WTC11 (cell line): ENCODE measurements at regions not wholly inside any gene's neighbourhood (a gene's known extent, or its start where the extent isn't known, plus 50 kb on each side); places are given as distances from the start of the nearest gene placed in this dataset.

Experiments
- ATAC-seq: fragments of 200-7000 bp; cut with Tn5 transposase; 2 replicates; pipeline ENCODE4 v1.10.0; 2021; ENCODE audit warnings: mild to moderate bottlenecking, moderate library complexity
- CTCF ChIA-PET: fragments of 300-600 bp; sonication (Branson Sonifier 250); formaldehyde crosslinking; loops from one replicate; lab custom pipeline; 2021; ENCODE audit warnings: antibody characterized with exemption; lab: Charles Lee
- POLR2A ChIA-PET: fragments of 350-600 bp; sonication (Branson Sonifier 250); formaldehyde crosslinking; loops from one replicate; lab custom pipeline; 2021; ENCODE audit warnings: antibody characterized with exemption; lab: Charles Lee
- DNase-seq: peaks from one replicate; pipeline ENCODE4 v3.0.0; 2021; ENCODE audit warnings: low spot score
- H3K27ac Mint-ChIP-seq: 2 replicates; pipeline ENCODE4 v1.8.0; 2021; ENCODE audit warnings: mixed read lengths
- H3K27me3 Mint-ChIP-seq: 2 replicates; pipeline ENCODE4 v1.8.0; 2021; ENCODE audit warnings: low read depth, mild to moderate bottlenecking, moderate library complexity, mixed read lengths
- H3K36me3 Mint-ChIP-seq: 2 replicates; pipeline ENCODE4 v1.8.0; 2021; ENCODE audit warnings: mixed read lengths
- H3K4me1 Mint-ChIP-seq: 2 replicates; pipeline ENCODE4 v1.8.0; 2022; ENCODE audit warnings: mixed read lengths
- H3K4me3 Mint-ChIP-seq: 2 replicates; pipeline ENCODE4 v1.8.0; 2021; ENCODE audit warnings: mild to moderate bottlenecking, moderate library complexity, mixed read lengths
- H3K9me3 Mint-ChIP-seq: 2 replicates; pipeline ENCODE4 v1.8.0; 2021; ENCODE audit warnings: mixed read lengths
- AFF4 ChIP-seq: sonication (generic); formaldehyde crosslinking; IDR thresholded peaks from 2 replicates; pipeline ENCODE4 v1.8.1; 2023; ENCODE audit warnings: mild to moderate bottlenecking, missing genetic modification reagents, borderline replicate concordance
- ATF1 ChIP-seq: sonication (generic); formaldehyde crosslinking; IDR thresholded peaks from 2 replicates; pipeline ENCODE4 v1.8.1; 2023; ENCODE audit warnings: mild to moderate bottlenecking, moderate library complexity, missing genetic modification reagents
- FOXJ3 ChIP-seq: sonication (generic); formaldehyde crosslinking; IDR thresholded peaks from 2 replicates; pipeline ENCODE4 v1.9.0; 2021; ENCODE audit warnings: missing genetic modification reagents, mild to moderate bottlenecking, borderline replicate concordance
- FOXK1 ChIP-seq: sonication (generic); formaldehyde crosslinking; IDR thresholded peaks from 2 replicates; pipeline ENCODE4 v1.8.0; 2022; ENCODE audit warnings: mild to moderate bottlenecking, moderate library complexity, missing genetic modification reagents
- HMGA2 ChIP-seq: fragments of 250-450 bp; sonication (Bioruptor Pico); IDR thresholded peaks from 2 replicates; pipeline ENCODE4 v1.4.0; 2021; ENCODE audit warnings: mild to moderate bottlenecking, moderate library complexity
- MXD4 ChIP-seq: fragments of 250-450 bp; sonication (Bioruptor Pico); IDR thresholded peaks from 2 replicates; pipeline ENCODE4 v1.8.0; 2021; ENCODE audit warnings: mild to moderate bottlenecking, moderate library complexity, borderline replicate concordance
- MYBL2 ChIP-seq: sonication (generic); formaldehyde crosslinking; IDR thresholded peaks from 2 replicates; pipeline ENCODE4 v1.8.1; 2023; ENCODE audit warnings: mild to moderate bottlenecking, moderate library complexity, missing genetic modification reagents
- NFE2L1 ChIP-seq: sonication (generic); formaldehyde crosslinking; IDR thresholded peaks from 2 replicates; pipeline ENCODE4 v1.8.1; 2023; ENCODE audit warnings: missing genetic modification reagents
- NR1H2 ChIP-seq: sonication (generic); formaldehyde crosslinking; IDR thresholded peaks from 2 replicates; pipeline ENCODE4 v1.9.0; 2021; ENCODE audit warnings: mild to moderate bottlenecking, moderate library complexity, missing genetic modification reagents
- SOX15 ChIP-seq: fragments of 250-450 bp; sonication (Bioruptor Pico); IDR thresholded peaks from 2 replicates; pipeline ENCODE4 v1.9.0; 2021; ENCODE audit warnings: mild to moderate bottlenecking
- SP1 ChIP-seq: sonication (generic); formaldehyde crosslinking; conservative IDR thresholded peaks from 2 replicates; pipeline ENCODE4 v1.8.1; 2022; ENCODE audit warnings: missing genetic modification reagents
- TEAD1 ChIP-seq: sonication (generic); formaldehyde crosslinking; IDR thresholded peaks from 2 replicates; pipeline ENCODE4 v1.8.0; 2022; ENCODE audit warnings: mild to moderate bottlenecking, missing genetic modification reagents
- TEAD4 ChIP-seq: sonication (generic); formaldehyde crosslinking; IDR thresholded peaks from 2 replicates; pipeline ENCODE4 v1.8.0; 2022; ENCODE audit warnings: mild to moderate bottlenecking, missing genetic modification reagents
- TP53 ChIP-seq: sonication (generic); formaldehyde crosslinking; IDR thresholded peaks from 2 replicates; pipeline ENCODE4 v1.8.1; 2023; ENCODE audit warnings: mild to moderate bottlenecking, missing genetic modification reagents
- ZBTB21 ChIP-seq: sonication (generic); formaldehyde crosslinking; IDR thresholded peaks from 2 replicates; pipeline ENCODE4 v1.8.1; 2023; ENCODE audit warnings: mild to moderate bottlenecking, missing genetic modification reagents, borderline replicate concordance
- ZNF138 ChIP-seq: sonication (generic); formaldehyde crosslinking; conservative IDR thresholded peaks from 2 replicates; pipeline ENCODE4 v1.8.1; 2022; ENCODE audit warnings: mild to moderate bottlenecking, moderate library complexity, missing genetic modification reagents
- ZNF263 ChIP-seq: sonication (generic); formaldehyde crosslinking; IDR thresholded peaks from 2 replicates; pipeline ENCODE4 v1.8.1; 2022; ENCODE audit warnings: low read depth, mild to moderate bottlenecking, moderate library complexity, missing genetic modification reagents
- ZNF396 ChIP-seq: fragments of 250-450 bp; sonication (Bioruptor Pico); IDR thresholded peaks from 2 replicates; pipeline ENCODE4 v1.8.0; 2021; ENCODE audit warnings: mild to moderate bottlenecking, moderate library complexity, borderline replicate concordance
- TF ChIP-seq, protein P1 (sequence below): sonication (generic); formaldehyde crosslinking; IDR thresholded peaks from 2 replicates; pipeline ENCODE4 v1.8.0; 2022; ENCODE audit warnings: mild to moderate bottlenecking, missing genetic modification reagents
- TF ChIP-seq, protein P2 (sequence below): sonication (generic); formaldehyde crosslinking; conservative IDR thresholded peaks from 2 replicates; pipeline ENCODE4 v1.8.1; 2022; ENCODE audit warnings: mild to moderate bottlenecking, missing genetic modification reagents
- TF ChIP-seq, protein P3 (sequence below): sonication (generic); formaldehyde crosslinking; IDR thresholded peaks from 2 replicates; pipeline ENCODE4 v1.8.0; 2023; ENCODE audit warnings: mild to moderate bottlenecking, missing genetic modification reagents
- TF ChIP-seq, protein P4 (sequence below): sonication (generic); formaldehyde crosslinking; IDR thresholded peaks from 2 replicates; pipeline ENCODE4 v1.8.0; 2022; ENCODE audit warnings: mild to moderate bottlenecking, missing genetic modification reagents

DNA sequence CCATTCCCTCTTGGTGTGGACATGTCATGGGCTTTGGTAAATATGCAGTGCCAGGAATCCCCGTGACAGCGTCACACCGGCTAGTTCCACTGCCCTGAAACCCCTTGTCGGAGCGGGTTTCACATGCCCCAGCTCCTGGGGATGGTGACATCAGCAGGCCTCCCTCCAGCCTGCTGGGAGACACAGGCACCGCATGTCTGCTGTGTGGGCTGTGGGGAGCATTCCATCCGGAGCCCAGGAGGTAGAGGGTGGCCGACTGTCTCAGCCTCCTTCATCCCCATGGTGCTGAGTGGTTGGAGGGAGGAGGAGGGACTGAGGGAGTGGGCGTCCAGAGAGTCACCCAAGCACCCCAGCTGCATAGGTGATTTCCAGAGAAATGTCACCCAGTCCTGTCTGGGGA, 1161.1 kb downstream of the BRD1 start:
- CTCF ChIA-PET: no interaction called here
- Mint-ChIP-seq H3K36me3 (peaks cover 27% of the 10 kb centered on the region), H3K9me3 (peaks cover 28% of the 10 kb centered on the region), H3K27me3 (no peaks in the 10 kb centered on the region; the same call in 1 of the 2 replicates), H3K27ac (no peak overlapping the region), H3K4me3 (no peak overlapping the region), H3K4me1 (no peaks in the 10 kb centered on the region)
- ATAC-seq: no peak
- TF ChIP-seq TP53 (CRISPR knock-in tag) (no peak), ZNF138 (no peak), ZBTB21 (CRISPR knock-in tag) (no peak), NR1H2 (CRISPR knock-in tag) (no peak), MXD4 (CRISPR knock-in tag) (no peak), NFE2L1 (CRISPR knock-in tag) (no peak), FOXJ3 (CRISPR knock-in tag) (no peak), ZNF263 (CRISPR knock-in tag) (no peak)
- TF ChIP-seq, protein P1, sequence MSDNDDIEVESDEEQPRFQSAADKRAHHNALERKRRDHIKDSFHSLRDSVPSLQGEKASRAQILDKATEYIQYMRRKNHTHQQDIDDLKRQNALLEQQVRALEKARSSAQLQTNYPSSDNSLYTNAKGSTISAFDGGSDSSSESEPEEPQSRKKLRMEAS (CRISPR knock-in tag): no peak
- no peak for DNase-seq
- POLR2A ChIA-PET: no interaction called here

DNA sequence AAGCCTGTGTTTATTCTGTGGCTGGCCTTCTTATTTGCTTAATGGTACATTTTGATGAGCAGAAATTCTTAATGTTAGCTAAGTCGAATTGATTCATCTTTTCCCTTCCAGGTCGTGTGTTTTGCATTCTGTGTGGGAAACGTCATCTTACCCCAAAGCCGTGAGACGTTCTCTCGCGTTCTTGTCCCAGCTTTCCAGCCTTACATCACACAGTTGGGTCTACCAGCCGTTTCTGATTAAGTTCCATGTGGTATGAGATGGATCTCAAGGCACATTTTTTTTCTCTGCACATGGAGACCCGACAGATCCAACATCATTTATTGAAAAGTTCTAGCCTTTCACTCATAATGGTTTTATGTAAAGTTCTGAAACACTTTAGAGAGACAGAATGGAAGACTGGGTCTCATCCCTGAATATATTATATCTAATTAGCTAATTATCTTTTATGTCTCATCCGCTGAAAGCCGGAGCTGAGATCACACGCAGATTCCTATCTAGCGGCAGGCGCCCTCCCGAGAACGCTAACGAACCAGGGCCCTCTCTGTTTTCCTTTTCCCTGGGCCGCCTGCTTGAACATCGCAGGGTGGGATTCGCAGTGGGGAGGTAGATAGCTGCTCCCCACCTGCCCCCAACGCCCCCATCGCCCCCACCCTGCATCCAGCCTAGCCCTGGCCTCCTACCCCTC, 1162.2 kb downstream of the BRD1 start:
- H3K27me3 Mint-ChIP-seq: no peaks in the 10 kb centered on the region; the same call in 1 of the 2 replicates
- H3K4me3 Mint-ChIP-seq: no peak overlapping the region
- H3K9me3 Mint-ChIP-seq: peaks cover 26% of the 10 kb centered on the region
- CTCF ChIA-PET: no interaction called here
- POLR2A ChIA-PET: no interaction called here
- H3K36me3 Mint-ChIP-seq: peaks cover 26% of the 10 kb centered on the region
- TF ChIP-seq SOX15 (CRISPR knock-in tag): no peak
- TF ChIP-seq, protein P2, sequence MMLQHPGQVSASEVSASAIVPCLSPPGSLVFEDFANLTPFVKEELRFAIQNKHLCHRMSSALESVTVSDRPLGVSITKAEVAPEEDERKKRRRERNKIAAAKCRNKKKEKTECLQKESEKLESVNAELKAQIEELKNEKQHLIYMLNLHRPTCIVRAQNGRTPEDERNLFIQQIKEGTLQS: no peak
- TF ChIP-seq AFF4: no peak
- no peak for TF ChIP-seq MYBL2 (CRISPR knock-in tag)
- TF ChIP-seq, all 79 proteins: peak for 0
- no peak for ATAC-seq
- no peaks in the 10 kb centered on the region for H3K4me1 Mint-ChIP-seq
- no peak overlapping the region; the same call in 1 of the 2 replicates for H3K27ac Mint-ChIP-seq
- no peak for DNase-seq

GRCh38 chr22:48664586-48664985, 1163.1 kb downstream of the BRD1 start:
- Mint-ChIP-seq H3K9me3 (peaks cover 26% of the 10 kb centered on the region), H3K27me3 (no peaks in the 10 kb centered on the region; the same call in 1 of the 2 replicates), H3K36me3 (peaks cover 26% of the 10 kb centered on the region), H3K27ac (no peak overlapping the region), H3K4me3 (no peak overlapping the region), H3K4me1 (no peaks in the 10 kb centered on the region)
- DNase-seq: no peak
- CTCF ChIA-PET: no interaction called here
- POLR2A ChIA-PET: no interaction called here
- ATAC-seq: no peak
- TF ChIP-seq ZNF138 (no peak), HMGA2 (CRISPR knock-in tag) (no peak), ZNF396 (no peak), TEAD1 (CRISPR knock-in tag) (no peak), NFE2L1 (CRISPR knock-in tag) (no peak), SP1 (CRISPR knock-in tag) (no peak), TEAD4 (CRISPR knock-in tag) (no peak), MYBL2 (CRISPR knock-in tag) (no peak), ATF1 (CRISPR knock-in tag) (no peak), FOXK1 (no peak)
- TF ChIP-seq, protein P3, sequence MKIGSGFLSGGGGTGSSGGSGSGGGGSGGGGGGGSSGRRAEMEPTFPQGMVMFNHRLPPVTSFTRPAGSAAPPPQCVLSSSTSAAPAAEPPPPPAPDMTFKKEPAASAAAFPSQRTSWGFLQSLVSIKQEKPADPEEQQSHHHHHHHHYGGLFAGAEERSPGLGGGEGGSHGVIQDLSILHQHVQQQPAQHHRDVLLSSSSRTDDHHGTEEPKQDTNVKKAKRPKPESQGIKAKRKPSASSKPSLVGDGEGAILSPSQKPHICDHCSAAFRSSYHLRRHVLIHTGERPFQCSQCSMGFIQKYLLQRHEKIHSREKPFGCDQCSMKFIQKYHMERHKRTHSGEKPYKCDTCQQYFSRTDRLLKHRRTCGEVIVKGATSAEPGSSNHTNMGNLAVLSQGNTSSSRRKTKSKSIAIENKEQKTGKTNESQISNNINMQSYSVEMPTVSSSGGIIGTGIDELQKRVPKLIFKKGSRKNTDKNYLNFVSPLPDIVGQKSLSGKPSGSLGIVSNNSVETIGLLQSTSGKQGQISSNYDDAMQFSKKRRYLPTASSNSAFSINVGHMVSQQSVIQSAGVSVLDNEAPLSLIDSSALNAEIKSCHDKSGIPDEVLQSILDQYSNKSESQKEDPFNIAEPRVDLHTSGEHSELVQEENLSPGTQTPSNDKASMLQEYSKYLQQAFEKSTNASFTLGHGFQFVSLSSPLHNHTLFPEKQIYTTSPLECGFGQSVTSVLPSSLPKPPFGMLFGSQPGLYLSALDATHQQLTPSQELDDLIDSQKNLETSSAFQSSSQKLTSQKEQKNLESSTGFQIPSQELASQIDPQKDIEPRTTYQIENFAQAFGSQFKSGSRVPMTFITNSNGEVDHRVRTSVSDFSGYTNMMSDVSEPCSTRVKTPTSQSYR (CRISPR knock-in tag): no peak
- TF ChIP-seq, protein P4, sequence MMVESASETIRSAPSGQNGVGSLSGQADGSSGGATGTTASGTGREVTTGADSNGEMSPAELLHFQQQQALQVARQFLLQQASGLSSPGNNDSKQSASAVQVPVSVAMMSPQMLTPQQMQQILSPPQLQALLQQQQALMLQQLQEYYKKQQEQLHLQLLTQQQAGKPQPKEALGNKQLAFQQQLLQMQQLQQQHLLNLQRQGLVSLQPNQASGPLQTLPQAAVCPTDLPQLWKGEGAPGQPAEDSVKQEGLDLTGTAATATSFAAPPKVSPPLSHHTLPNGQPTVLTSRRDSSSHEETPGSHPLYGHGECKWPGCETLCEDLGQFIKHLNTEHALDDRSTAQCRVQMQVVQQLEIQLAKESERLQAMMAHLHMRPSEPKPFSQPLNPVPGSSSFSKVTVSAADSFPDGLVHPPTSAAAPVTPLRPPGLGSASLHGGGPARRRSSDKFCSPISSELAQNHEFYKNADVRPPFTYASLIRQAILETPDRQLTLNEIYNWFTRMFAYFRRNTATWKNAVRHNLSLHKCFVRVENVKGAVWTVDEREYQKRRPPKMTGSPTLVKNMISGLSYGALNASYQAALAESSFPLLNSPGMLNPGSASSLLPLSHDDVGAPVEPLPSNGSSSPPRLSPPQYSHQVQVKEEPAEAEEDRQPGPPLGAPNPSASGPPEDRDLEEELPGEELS: no peak
